ENCODE measurements at regions not wholly inside any gene's neighbourhood (a gene's known extent, or its start where the extent isn't known, plus 50 kb on each side); places are given as distances from the start of the nearest gene placed in this dataset.

DNA sequence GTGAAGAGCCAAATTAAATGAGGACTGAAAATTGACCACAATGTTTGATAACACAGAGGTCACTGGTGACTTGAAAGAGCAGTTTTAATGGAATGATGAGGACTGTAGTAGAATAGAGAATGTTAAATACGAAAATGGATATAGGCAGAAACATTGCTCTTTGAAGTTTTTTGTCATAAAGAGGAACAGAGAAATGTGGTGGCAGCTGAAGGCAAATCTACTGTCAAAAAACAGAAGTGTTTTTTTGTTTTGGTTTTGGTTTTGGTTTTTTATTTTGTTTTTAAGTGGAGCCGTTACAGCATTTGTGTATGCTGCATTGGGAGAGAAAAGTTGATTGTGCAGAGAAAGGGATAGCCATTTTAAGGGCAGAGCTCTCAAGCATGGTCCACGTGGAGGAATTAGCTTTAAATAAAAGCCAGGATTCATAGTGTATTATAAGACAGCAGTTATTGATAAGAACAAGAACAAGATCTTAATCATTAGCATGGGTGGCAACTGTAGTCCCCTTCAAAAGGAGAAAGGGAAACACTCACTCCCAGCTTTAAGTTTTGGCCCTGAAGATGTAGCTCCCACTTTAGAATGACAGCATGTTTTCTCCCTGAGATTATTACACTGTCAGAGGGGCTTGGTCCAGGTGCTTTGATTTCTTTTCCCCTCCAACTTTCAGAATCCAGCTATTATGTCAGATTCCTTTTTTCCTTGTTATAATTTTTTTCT is 156.7 kb upstream of the BET1 start:
- H2BK12ac ChIP-seq (ENCODE audit: low read length in 2 of 2): no peak overlapping the region
- no peak overlapping the region for H3K27ac ChIP-seq (ENCODE audit: low read length, poor library complexity, severe bottlenecking)
- H3K4ac ChIP-seq (ENCODE audit: low read depth in 1 of 2, low read length in 2 of 2): no peak overlapping the region
- no peaks in the 10 kb centered on the region for H3K4me1 ChIP-seq (ENCODE audit: control insufficient read depth, insufficient read depth, low read depth, low read length)
- 92% methylated on average over 2 of the region's 3 CpGs for WGBS
- no peak overlapping the region for H3K9ac ChIP-seq (ENCODE audit: low read length)
- H3K4me3 ChIP-seq (ENCODE audit: insufficient read depth in 1 of 2, low read depth in 1 of 2, low read length in 2 of 2): no peak overlapping the region
- H3K79me1 ChIP-seq (replicated peaks; ENCODE audit: low read length, poor library complexity, severe bottlenecking): no peaks in the 10 kb centered on the region
- no peak overlapping the region for H2BK15ac ChIP-seq (ENCODE audit: low read depth, poor library complexity, severe bottlenecking)
- no peak overlapping the region for H3K18ac ChIP-seq (ENCODE audit: low read depth in 1 of 2, low read length in 2 of 2)
- no peak overlapping the region for H3K14ac ChIP-seq (ENCODE audit: low read length in 2 of 2)
- no peak overlapping the region for H2AFZ ChIP-seq (ENCODE audit: low read depth, low read length)
- no peak overlapping the region for H2BK120ac ChIP-seq (ENCODE audit: low read depth, low read length)
- no peak overlapping the region for H3K4me2 ChIP-seq (ENCODE audit: low read length, poor library complexity, severe bottlenecking)
- H3K23ac ChIP-seq (ENCODE audit: low read length in 2 of 2): no peak overlapping the region
- H2BK5ac ChIP-seq (ENCODE audit: low read depth, low read length, poor library complexity, severe bottlenecking): no peak overlapping the region
- no peak for DNase-seq
- no peak overlapping the region for H4K91ac ChIP-seq (ENCODE audit: low read length)
- no peaks in the 10 kb centered on the region for H3K9me3 ChIP-seq (ENCODE audit: control insufficient read depth, low read length)
- H2AK5ac ChIP-seq (ENCODE audit: low read length, severe bottlenecking): no peak overlapping the region
- no peaks in the 10 kb centered on the region for H3K27me3 ChIP-seq (ENCODE audit: control insufficient read depth in 1 of 2, insufficient read depth in 1 of 2, low read length in 2 of 2)
- no peak overlapping the region for H4K8ac ChIP-seq (ENCODE audit: low read length)
- no peaks in the 10 kb centered on the region for H3K36me3 ChIP-seq (ENCODE audit: control insufficient read depth in 1 of 2, insufficient read depth in 2 of 2, low read depth in 1 of 2, low read length in 2 of 2)

GRCh38 chr7:94161476-94161875 is 157.3 kb upstream of the BET1 start:
- no peak overlapping the region for H3K4ac ChIP-seq (ENCODE audit: low read depth in 1 of 2, low read length in 2 of 2)
- H3K36me3 ChIP-seq (ENCODE audit: control insufficient read depth in 1 of 2, insufficient read depth in 2 of 2, low read depth in 1 of 2, low read length in 2 of 2): no peaks in the 10 kb centered on the region
- WGBS: 95% methylated on average over 4 of the region's 6 CpGs
- no peak overlapping the region for H2AFZ ChIP-seq (ENCODE audit: low read depth, low read length)
- no peak overlapping the region for H2BK120ac ChIP-seq (ENCODE audit: low read depth, low read length)
- no peaks in the 10 kb centered on the region for H3K79me1 ChIP-seq (replicated peaks; ENCODE audit: low read length, poor library complexity, severe bottlenecking)
- no peak overlapping the region for H3K23ac ChIP-seq (ENCODE audit: low read length in 2 of 2)
- no peak overlapping the region for H3K4me3 ChIP-seq (ENCODE audit: insufficient read depth in 1 of 2, low read depth in 1 of 2, low read length in 2 of 2)
- no peak overlapping the region for H2BK15ac ChIP-seq (ENCODE audit: low read depth, poor library complexity, severe bottlenecking)
- H3K9me3 ChIP-seq (ENCODE audit: control insufficient read depth, low read length): no peaks in the 10 kb centered on the region
- no peak overlapping the region for H3K14ac ChIP-seq (ENCODE audit: low read length in 2 of 2)
- no peaks in the 10 kb centered on the region for H3K4me1 ChIP-seq (ENCODE audit: control insufficient read depth, insufficient read depth, low read depth, low read length)
- H3K9ac ChIP-seq (ENCODE audit: low read length): no peak overlapping the region
- no peak overlapping the region for H4K8ac ChIP-seq (ENCODE audit: low read length)
- no peak overlapping the region for H4K91ac ChIP-seq (ENCODE audit: low read length)
- no peak overlapping the region for H2AK5ac ChIP-seq (ENCODE audit: low read length, severe bottlenecking)
- H3K18ac ChIP-seq (ENCODE audit: low read depth in 1 of 2, low read length in 2 of 2): no peak overlapping the region
- no peak overlapping the region for H3K4me2 ChIP-seq (ENCODE audit: low read length, poor library complexity, severe bottlenecking)
- H2BK12ac ChIP-seq (ENCODE audit: low read length in 2 of 2): no peak overlapping the region
- DNase-seq: no peak
- H3K27ac ChIP-seq (ENCODE audit: low read length, poor library complexity, severe bottlenecking): no peak overlapping the region
- no peaks in the 10 kb centered on the region for H3K27me3 ChIP-seq (ENCODE audit: control insufficient read depth in 1 of 2, insufficient read depth in 1 of 2, low read length in 2 of 2)
- no peak overlapping the region for H2BK5ac ChIP-seq (ENCODE audit: low read depth, low read length, poor library complexity, severe bottlenecking)

- no peaks in the 10 kb centered on the region for H3K79me1 ChIP-seq (replicated peaks; ENCODE audit: low read length, poor library complexity, severe bottlenecking)
- no peak for DNase-seq
- no peaks in the 10 kb centered on the region for H3K9me3 ChIP-seq (ENCODE audit: control insufficient read depth, low read length)
- H3K4me1 ChIP-seq (ENCODE audit: control insufficient read depth, insufficient read depth, low read depth, low read length): no peaks in the 10 kb centered on the region
- no peak overlapping the region for H3K27ac ChIP-seq (ENCODE audit: low read length, poor library complexity, severe bottlenecking)
- H3K14ac ChIP-seq (ENCODE audit: low read length in 2 of 2): no peak overlapping the region
- H2BK120ac ChIP-seq (ENCODE audit: low read depth, low read length): no peak overlapping the region
- H4K8ac ChIP-seq (ENCODE audit: low read length): peak overlapping the region; percentile 4
- H2AK5ac ChIP-seq (ENCODE audit: low read length, severe bottlenecking): no peak overlapping the region
- no peak overlapping the region for H3K9ac ChIP-seq (ENCODE audit: low read length)
- H3K18ac ChIP-seq (ENCODE audit: low read depth in 1 of 2, low read length in 2 of 2): no peak overlapping the region
- H2BK12ac ChIP-seq (ENCODE audit: low read length in 2 of 2): peak overlapping the region; percentile 23 to 76
- no peak overlapping the region for H3K4me3 ChIP-seq (ENCODE audit: insufficient read depth in 1 of 2, low read depth in 1 of 2, low read length in 2 of 2)
- peak overlapping the region in 1 of 2 experiments; percentile 47 for H3K4ac ChIP-seq (ENCODE audit: low read depth in 1 of 2, low read length in 2 of 2)
- no peaks in the 10 kb centered on the region for H3K36me3 ChIP-seq (ENCODE audit: control insufficient read depth in 1 of 2, insufficient read depth in 2 of 2, low read depth in 1 of 2, low read length in 2 of 2)
- H3K27me3 ChIP-seq (ENCODE audit: control insufficient read depth in 1 of 2, insufficient read depth in 1 of 2, low read length in 2 of 2): no peaks in the 10 kb centered on the region
- H2BK5ac ChIP-seq (ENCODE audit: low read depth, low read length, poor library complexity, severe bottlenecking): no peak overlapping the region
- no peak overlapping the region for H3K23ac ChIP-seq (ENCODE audit: low read length in 2 of 2)
- H3K4me2 ChIP-seq (ENCODE audit: low read length, poor library complexity, severe bottlenecking): no peak overlapping the region
- no peak overlapping the region for H4K91ac ChIP-seq (ENCODE audit: low read length)
- WGBS: 96% methylated on average over 3 of the region's 4 CpGs
- no peak overlapping the region for H2BK15ac ChIP-seq (ENCODE audit: low read depth, poor library complexity, severe bottlenecking)
- H2AFZ ChIP-seq (ENCODE audit: low read depth, low read length): no peak overlapping the region
Measured at GRCh38 chr7:94169682-94170081, 165.5 kb upstream of the BET1 start.

- Histone ChIP-seq H2BK15ac (ENCODE audit: low read depth, poor library complexity, severe bottlenecking) (no peak overlapping the region), H3K14ac (ENCODE audit: low read length in 2 of 2) (no peak overlapping the region), H3K27ac (ENCODE audit: low read length, poor library complexity, severe bottlenecking) (no peak overlapping the region), H3K4me3 (ENCODE audit: insufficient read depth in 1 of 2, low read depth in 1 of 2, low read length in 2 of 2) (no peak overlapping the region), H2BK5ac (ENCODE audit: low read depth, low read length, poor library complexity, severe bottlenecking) (no peak overlapping the region), H3K4me1 (ENCODE audit: control insufficient read depth, insufficient read depth, low read depth, low read length) (no peaks in the 10 kb centered on the region), H3K9ac (ENCODE audit: low read length) (no peak overlapping the region), H3K18ac (ENCODE audit: low read depth in 1 of 2, low read length in 2 of 2) (no peak overlapping the region), H3K9me3 (ENCODE audit: control insufficient read depth, low read length) (no peaks in the 10 kb centered on the region), H2AFZ (ENCODE audit: low read depth, low read length) (no peak overlapping the region), H2AK5ac (ENCODE audit: low read length, severe bottlenecking) (no peak overlapping the region), H3K4me2 (ENCODE audit: low read length, poor library complexity, severe bottlenecking) (no peak overlapping the region), H3K27me3 (ENCODE audit: control insufficient read depth in 1 of 2, insufficient read depth in 1 of 2, low read length in 2 of 2) (no peaks in the 10 kb centered on the region), H2BK120ac (ENCODE audit: low read depth, low read length) (no peak overlapping the region), H4K8ac (ENCODE audit: low read length) (no peak overlapping the region), H2BK12ac (ENCODE audit: low read length in 2 of 2) (no peak overlapping the region), H3K79me1 (replicated peaks; ENCODE audit: low read length, poor library complexity, severe bottlenecking) (no peaks in the 10 kb centered on the region), H4K91ac (ENCODE audit: low read length) (no peak overlapping the region), H3K4ac (ENCODE audit: low read depth in 1 of 2, low read length in 2 of 2) (no peak overlapping the region), H3K36me3 (ENCODE audit: control insufficient read depth in 1 of 2, insufficient read depth in 2 of 2, low read depth in 1 of 2, low read length in 2 of 2) (no peaks in the 10 kb centered on the region), H3K23ac (ENCODE audit: low read length in 2 of 2) (no peak overlapping the region)
- no peak for DNase-seq
Measured at GRCh38 chr7:94170836-94171235, 166.7 kb upstream of the BET1 start.

Measured in mesenchymal stem cell (in vitro differentiated cells and primary cell).